HK-2 (cell line): ENCODE measurements at regions not wholly inside any gene's neighbourhood (a gene's known extent, or its start where the extent isn't known, plus 50 kb on each side); places are given as distances from the start of the nearest gene placed in this dataset.

Source experiments
- DNase-seq: peaks from one replicate; pipeline ENCODE4 v3.0.0-alpha.2; 2018; ENCODE audit not compliant: unreplicated experiment

- no peak for DNase-seq
These were observed 50.1 kb upstream of the EFEMP1 start for GRCh38 chr2:55973673-55974072.

- no peak for DNase-seq
These were observed 53.1 kb upstream of the EFEMP1 start for GRCh38 chr2:55976681-55977080.

- DNase-seq = no peak
These were observed 61.8 kb upstream of the EFEMP1 start for GRCh38 chr2:55985406-55985805.

GRCh38 chr2:55986001-55986400 is 62.4 kb upstream of the EFEMP1 start:
- no peak for DNase-seq

GRCh38 chr2:55986700-55987440 is 63.3 kb upstream of the EFEMP1 start:
- no peak for DNase-seq

- no peak for DNase-seq
These were observed 65.8 kb upstream of the EFEMP1 start for GRCh38 chr2:55989405-55989804.

GRCh38 chr2:55992455-55992854 is 68.9 kb upstream of the EFEMP1 start:
- peak; percentile 18 for DNase-seq

GRCh38 chr2:55993685-55994084 is 70.1 kb upstream of the EFEMP1 start:
- no peak for DNase-seq

- no peak for DNase-seq
These were observed 71.6 kb upstream of the EFEMP1 start for GRCh38 chr2:55995211-55995610.

- DNase-seq = no peak
These were observed 72.3 kb upstream of the EFEMP1 start for GRCh38 chr2:55995902-55996301.

GRCh38 chr2:55999231-55999630 is 75.6 kb upstream of the EFEMP1 start:
- DNase-seq = no peak

- no peak for DNase-seq
These were observed 76.2 kb upstream of the EFEMP1 start for GRCh38 chr2:55999790-56000189.

- no peak for DNase-seq
These were observed 78.4 kb upstream of the EFEMP1 start for GRCh38 chr2:56001947-56002346.

- peak; percentile 51 for DNase-seq
These were observed 85.3 kb upstream of the EFEMP1 start for GRCh38 chr2:56008661-56009431.

- DNase-seq = no peak
These were observed 86.3 kb upstream of the EFEMP1 start for GRCh38 chr2:56009758-56010458.

GRCh38 chr2:56011624-56012023 is 88.0 kb upstream of the EFEMP1 start:
- no peak for DNase-seq

- no peak for DNase-seq
These were observed 88.7 kb upstream of the EFEMP1 start for GRCh38 chr2:56012221-56012765.

GRCh38 chr2:56013475-56013874 is 89.9 kb upstream of the EFEMP1 start:
- DNase-seq = no peak

- no peak for DNase-seq
These were observed 90.6 kb upstream of the EFEMP1 start for GRCh38 chr2:56014046-56014730.

- no peak for DNase-seq
These were observed 92.1 kb upstream of the EFEMP1 start for GRCh38 chr2:56015711-56016115.

- no peak for DNase-seq
These were observed 94.2 kb upstream of the EFEMP1 start for GRCh38 chr2:56017784-56018183.

GRCh38 chr2:56018267-56018666 is 94.7 kb upstream of the EFEMP1 start:
- DNase-seq = no peak
